K562 (cell line): ENCODE measurements at regions not wholly inside any gene's neighbourhood (a gene's known extent, or its start where the extent isn't known, plus 50 kb on each side); places are given as distances from the start of the nearest gene placed in this dataset.

Experiments
- ATAC-seq: fragments of 200-7000 bp; cut with Tn5 transposase; 3 replicates; pipeline ENCODE4 v1.9.1; 2020; ENCODE audit warnings: moderate library complexity
- BruUV-seq: library from RNA; stranded (reverse); fragments of 400-500 nt; replicated peaks from 2 replicates; lab custom pipeline; 2021; lab: Mats Ljungman, UMichigan
- CTCF ChIA-PET: fragments of 300-600 bp; formaldehyde crosslinking; extraction: SDS; loops from one replicate; lab custom pipeline; 2021; ENCODE audit warnings: low intra/inter-chr PET ratio; lab: Yijun Ruan, JAX
- POLR2A ChIA-PET: fragments of 300-600, 350-650 bp; sonication (Branson Sonifier 250); formaldehyde crosslinking; extraction: SDS; loops from one replicate; lab custom pipeline; 2021; ENCODE audit warnings: antibody characterized with exemption, inconsistent platforms; lab: Yijun Ruan, JAX
- DNase-seq, 4 experiments: peaks; one replicate each; pipeline versions ENCODE4 v3.0.0 to v3.0.0-alpha.2; 2011 to 2018; ENCODE audit warnings: low spot score in 3 of 4, mixed read lengths in 3 of 4; ENCODE audit errors: extremely low read depth in 1 of 4
- FAIRE-seq: peaks from 2 replicates; lab custom pipeline; 2011; peaks lifted over from hg19 to GRCh38; lab: Jason Lieb, UNC
- H2AFZ ChIP-seq: 2 replicates; pipeline ENCODE4 v1.6.0; 2011; ENCODE audit warnings: low read depth, low read length, control low read depth, inconsistent platforms
- H3K27ac ChIP-seq: fragments of 200-600 bp; 3 replicates; pipeline ENCODE4 v1.8.0; 2011; ENCODE audit warnings: low read depth, mild to moderate bottlenecking, control low read depth, inconsistent platforms, low read length, moderate library complexity, mixed read lengths; ENCODE audit errors: extremely low read depth
- H3K27me3 ChIP-seq, 2 experiments: fragments of 300-600 bp in 1 of 2; 2 replicates in 1 of 2; 3 replicates in 1 of 2; pipeline versions ENCODE4 v1.6.0 to v1.8.0; 2011; ENCODE audit warnings: inconsistent platforms in 2 of 2, low read length in 2 of 2, mild to moderate bottlenecking in 1 of 2, mixed read lengths in 1 of 2, moderate library complexity in 1 of 2; ENCODE audit not compliant: control insufficient read depth in 2 of 2, insufficient read depth in 2 of 2
- H3K36me3 ChIP-seq: fragments of 300-600 bp; 3 replicates; pipeline ENCODE4 v1.8.0; 2011; ENCODE audit warnings: mild to moderate bottlenecking, low read length, inconsistent platforms; ENCODE audit not compliant: control insufficient read depth, insufficient read depth
- H3K4me1 ChIP-seq, 2 experiments: fragments of 200-600 bp in 1 of 2; replicated peaks in 1 of 2; 2 replicates in 1 of 2; 3 replicates in 1 of 2; pipeline versions ENCODE4 v1.5.1 to v1.8.0; 2011; ENCODE audit warnings: inconsistent platforms in 2 of 2, low read length in 2 of 2, mild to moderate bottlenecking in 1 of 2, mixed read lengths in 1 of 2, moderate library complexity in 1 of 2; ENCODE audit not compliant: control insufficient read depth in 2 of 2, insufficient read depth in 2 of 2
- H3K4me2 ChIP-seq: 2 replicates; pipeline ENCODE4 v1.6.1; 2011; ENCODE audit warnings: low read length, control low read depth, inconsistent platforms, mixed read lengths; ENCODE audit not compliant: insufficient read depth
- H3K4me3 ChIP-seq: fragments of 200-600 bp; sonication (generic), shearing (Covaris generic); 2 replicates; pipeline ENCODE4 v1.5.1; 2016; ENCODE audit warnings: control low read depth, inconsistent platforms
- H3K79me2 ChIP-seq: fragments of 200-600 bp; 3 replicates; pipeline ENCODE4 v1.8.0; 2011; ENCODE audit warnings: low read length, inconsistent platforms; ENCODE audit not compliant: control insufficient read depth, insufficient read depth
- H3K9ac ChIP-seq, 2 experiments: 2 replicates each; pipeline versions ENCODE4 v1.6.0 to v1.6.1; 2011; ENCODE audit warnings: low read depth in 2 of 2, low read length in 2 of 2, control low read depth in 1 of 2, inconsistent platforms in 1 of 2, mild to moderate bottlenecking in 1 of 2, mixed read lengths in 1 of 2; ENCODE audit not compliant: insufficient read depth in 1 of 2
- H3K9me1 ChIP-seq: one replicate; pipeline ENCODE4 v1.6.0; 2011; ENCODE audit warnings: inconsistent platforms, mild to moderate bottlenecking, low read length, moderate library complexity; ENCODE audit not compliant: control insufficient read depth, insufficient read depth
- H3K9me3 ChIP-seq: replicated peaks from 2 replicates; pipeline ENCODE4 v1.5.1; 2011; ENCODE audit warnings: low read depth, low read length, inconsistent platforms; ENCODE audit not compliant: control insufficient read depth, insufficient read depth
- H4K20me1 ChIP-seq: replicated peaks from 2 replicates; pipeline ENCODE4 v1.6.1; 2011; ENCODE audit warnings: low read length, inconsistent platforms, mixed read lengths; ENCODE audit not compliant: control insufficient read depth, insufficient read depth
- ERF ChIP-seq: fragments of 450-650 bp; formaldehyde crosslinking; IDR thresholded peaks from 2 replicates; pipeline ENCODE4 v1.4.0; 2020; ENCODE audit warnings: mild to moderate bottlenecking, mixed read lengths
- POLR2H ChIP-seq: IDR thresholded peaks from 2 replicates; pipeline ENCODE4 v1.6.1; 2016; ENCODE audit warnings: missing genetic modification characterization, low read depth, mild to moderate bottlenecking, control low read depth, missing compliant biosample characterization, moderate library complexity
- PRMT5 ChIP-seq: sonication (generic); formaldehyde crosslinking; IDR thresholded peaks from 2 replicates; pipeline ENCODE4 v1.5.0; 2020; ENCODE audit warnings: missing genetic modification reagents
- RAD21 ChIP-seq, 2 experiments: fragments of 250-450 bp in 1 of 2; fragments of 450-650 bp in 1 of 2; sonication (Bioruptor Pico) in 1 of 2; formaldehyde crosslinking in 1 of 2; IDR thresholded peaks in 1 of 2; conservative IDR thresholded peaks in 1 of 2; 2 replicates each; pipeline versions ENCODE4 v1.4.0 to v1.8.0; 2020 to 2022; ENCODE audit warnings: mild to moderate bottlenecking in 2 of 2, moderate library complexity in 1 of 2
- SMARCA5 ChIP-seq: fragments of 450-650 bp; IDR thresholded peaks from 2 replicates; pipeline ENCODE4 v1.6.1; 2016
- TSC22D4 ChIP-seq: fragments of 450-650 bp; IDR thresholded peaks from 2 replicates; pipeline ENCODE4 v1.6.1; 2016; ENCODE audit warnings: missing genetic modification characterization, missing biosample characterization, control low read depth
- U2AF2 ChIP-seq: fragments of 200-400 bp; formaldehyde crosslinking; optimal IDR thresholded peaks from 2 replicates; pipeline ENCODE3; 2017; ENCODE audit warnings: low read depth, mild to moderate bottlenecking, low read length
- ZNF140 ChIP-seq: fragments of 250-450 bp; sonication (Bioruptor Pico); IDR thresholded peaks from 2 replicates; pipeline ENCODE4 v1.8.0; 2021; ENCODE audit warnings: moderate library complexity, mild to moderate bottlenecking, inconsistent platforms
- ZNF280A ChIP-seq: fragments of 450-650 bp; IDR thresholded peaks from 2 replicates; pipeline ENCODE4 v1.6.1; 2018; ENCODE audit warnings: mild to moderate bottlenecking, low read depth; ENCODE audit not compliant: partially characterized antibody
- WGBS: fragments of 100-300 bp; shearing (Covaris generic); methylation state at CpG from one replicate; pipeline ENCODE4 v1.1.6; 2016; ENCODE audit warnings: low coverage, mixed read lengths; ENCODE audit not compliant: insufficient coverage; ENCODE audit errors: missing lambda C conversion rate; 5-methylcytosine and 5-hydroxymethylcytosine counted together
- in situ Hi-C: fragments of 300-500 bp; cut with MboI; formaldehyde crosslinking; loops from 4 replicates; pipeline ENCODE4 v1.15.0; 2018; ENCODE audit warnings: inconsistent platforms, mixed read lengths
- intact Hi-C: fragments of 100-400 bp; cut with micrococcal nuclease; formaldehyde crosslinking; loops from 2 replicates; pipeline ENCODE4 v1.14.2; 2022

GRCh38 chr2:217156801-217157200, 296.9 kb upstream of the TNP1 start:
- Histone ChIP-seq H3K27me3 (no peaks in the 10 kb centered on the region), H3K36me3 (no peaks in the 10 kb centered on the region), H3K4me1 (peaks cover 3 to 18% of the 10 kb centered on the region in 2 experiments; a peak in 3 of 5 replicates), H3K4me3 (no peak overlapping the region), H3K4me2 (no peak overlapping the region), H4K20me1 (no peaks in the 10 kb centered on the region), H3K9me3 (no peaks in the 10 kb centered on the region), H3K79me2 (no peaks in the 10 kb centered on the region), H3K27ac (no peak overlapping the region), H2AFZ (no peak overlapping the region), H3K9ac (no peak overlapping the region), H3K9me1 (no peaks in the 10 kb centered on the region)
- DNase-seq (no peak), ATAC-seq (no peak), FAIRE-seq (no peak)
- intact Hi-C loops, result no loop called here
- TF ChIP-seq PRMT5 (CRISPR knock-in tag) (no peak), ZNF140 (no peak), SMARCA5 (no peak), ERF (CRISPR knock-in tag) (no peak), U2AF2 (no peak), ZNF280A (no peak), TSC22D4 (no peak), RAD21 (CRISPR knock-in tag; conservative IDR thresholded peaks at IDR 0.05 in 1 of 2, IDR thresholded peaks at IDR 0.05 in 1 of 2) (no peak), POLR2H (tag) (no peak)
- ChIA-PET CTCF (interaction anchor here (0.5 kb wide), 1 partner anchor 25 kb away, joined by 3 read pairs; no protein-coding TSS in a partner anchor), POLR2A (no interaction called here)
- in situ Hi-C loops, result no loop called here
- 15% methylated on average over 2 of the region's 2 CpGs for WGBS
- no TSS peak for BruUV-seq
